ENCODE measurements at regions not wholly inside any gene's neighbourhood (a gene's known extent, or its start where the extent isn't known, plus 50 kb on each side); places are given as distances from the start of the nearest gene placed in this dataset.

- TF ChIP-seq POLR2AphosphoS5 (IDR thresholded peaks at IDR 0.05) (no peak), POLR2A (IDR thresholded peaks at IDR 0.05) (no peak), CTCF (IDR thresholded peaks at IDR 0.05) (no peak)
- H3K27me3 ChIP-seq (replicated peaks; ENCODE audit: insufficient read depth), result no peaks in the 10 kb centered on the region
- no peak overlapping the region for H3K27ac ChIP-seq
- H3K4me1 ChIP-seq (replicated peaks), result no peaks in the 10 kb centered on the region
- DNase-seq (ENCODE audit: low spot score), result no peak
- 94% methylated on average over 2 of the region's 2 CpGs for WGBS
- H3K36me3 ChIP-seq, result no peaks in the 10 kb centered on the region
- intact Hi-C loops (cut with DNase I), result no loop called here
- H3K9me3 ChIP-seq, result no peaks in the 10 kb centered on the region
- no peak overlapping the region for H3K4me3 ChIP-seq
Observed at GRCh38 chr1:113007706-113008364, 51.8 kb upstream of the SLC16A1 start.

- H3K9me3 ChIP-seq, result no peaks in the 10 kb centered on the region
- no peaks in the 10 kb centered on the region for H3K27me3 ChIP-seq (replicated peaks; ENCODE audit: insufficient read depth)
- no peak overlapping the region for H3K27ac ChIP-seq
- TF ChIP-seq POLR2AphosphoS5 (IDR thresholded peaks at IDR 0.05), result no peak
- TF ChIP-seq POLR2A (IDR thresholded peaks at IDR 0.05), result no peak
- TF ChIP-seq CTCF (IDR thresholded peaks at IDR 0.05), result no peak
- intact Hi-C loops (cut with DNase I), result no loop called here
- H3K4me3 ChIP-seq, result no peak overlapping the region
- H3K36me3 ChIP-seq, result no peaks in the 10 kb centered on the region
- WGBS, result 92% methylated on average over 4 of the region's 4 CpGs
- no peak for DNase-seq (ENCODE audit: low spot score)
- no peaks in the 10 kb centered on the region for H3K4me1 ChIP-seq (replicated peaks)
Observed at GRCh38 chr1:113008365-113008714, 52.3 kb upstream of the SLC16A1 start.

- intact Hi-C loops (cut with DNase I), result no loop called here
- Histone ChIP-seq H3K27me3 (replicated peaks; ENCODE audit: insufficient read depth) (no peaks in the 10 kb centered on the region), H3K4me1 (replicated peaks) (no peaks in the 10 kb centered on the region), H3K36me3 (no peaks in the 10 kb centered on the region), H3K4me3 (no peak overlapping the region), H3K9me3 (no peaks in the 10 kb centered on the region), H3K27ac (no peak overlapping the region)
- 58% methylated on average over 1 of the region's 1 CpG for WGBS
- TF ChIP-seq POLR2AphosphoS5 (IDR thresholded peaks at IDR 0.05), result no peak
- TF ChIP-seq CTCF (IDR thresholded peaks at IDR 0.05), result no peak
- TF ChIP-seq POLR2A (IDR thresholded peaks at IDR 0.05), result no peak
- no peak for DNase-seq (ENCODE audit: low spot score)
Observed at GRCh38 chr1:113012149-113012548, 56.2 kb upstream of the SLC16A1 start.

GRCh38 chr1:113013823-113014222 is 57.8 kb upstream of the SLC16A1 start:
- Histone ChIP-seq H3K4me1 (replicated peaks) (no peaks in the 10 kb centered on the region), H3K4me3 (no peak overlapping the region), H3K27me3 (replicated peaks; ENCODE audit: insufficient read depth) (no peaks in the 10 kb centered on the region), H3K27ac (no peak overlapping the region), H3K36me3 (no peaks in the 10 kb centered on the region), H3K9me3 (no peaks in the 10 kb centered on the region)
- no peak for DNase-seq (ENCODE audit: low spot score)
- no peak for TF ChIP-seq POLR2A (IDR thresholded peaks at IDR 0.05)
- no peak for TF ChIP-seq CTCF (IDR thresholded peaks at IDR 0.05)
- 84% methylated on average over 2 of the region's 2 CpGs for WGBS
- intact Hi-C loops (cut with DNase I), result no loop called here

GRCh38 chr1:113014508-113014907 is 58.5 kb upstream of the LRIG2 start:
- 99% methylated on average over 4 of the region's 4 CpGs for WGBS
- TF ChIP-seq POLR2A (IDR thresholded peaks at IDR 0.05), result no peak
- no peak for TF ChIP-seq POLR2AphosphoS5 (IDR thresholded peaks at IDR 0.05)
- TF ChIP-seq CTCF (IDR thresholded peaks at IDR 0.05), result no peak
- no peaks in the 10 kb centered on the region for H3K4me1 ChIP-seq (replicated peaks)
- intact Hi-C loops (cut with DNase I), result no loop called here
- H3K27me3 ChIP-seq (replicated peaks; ENCODE audit: insufficient read depth), result no peaks in the 10 kb centered on the region
- no peak for DNase-seq (ENCODE audit: low spot score)
- no peak overlapping the region for H3K4me3 ChIP-seq
- H3K27ac ChIP-seq, result no peak overlapping the region
- no peaks in the 10 kb centered on the region for H3K9me3 ChIP-seq
- no peaks in the 10 kb centered on the region for H3K36me3 ChIP-seq
